ENCODE measurements at regions not wholly inside any gene's neighbourhood (a gene's known extent, or its start where the extent isn't known, plus 50 kb on each side); places are given as distances from the start of the nearest gene placed in this dataset.

GRCh38 chr18:22521026-22521707 lies 103.5 kb upstream of the CTAGE1 start:
- peak; percentile 8 to 72 for DNase-seq (ENCODE audit: low read depth in 1 of 2, low spot score in 1 of 2)
- no peaks in the 10 kb centered on the region for H3K27me3 ChIP-seq (ENCODE audit: insufficient read depth, poor library complexity, severe bottlenecking)
- no peak overlapping the region for H3K4me3 ChIP-seq (replicated peaks; ENCODE audit: insufficient read depth, low read length)
- no peak overlapping the region; the same call in 1 of the 2 replicates for H3K27ac ChIP-seq (replicated peaks)
- TF ChIP-seq REST (IDR thresholded peaks at IDR 0.05; ENCODE audit: insufficient replicate concordance, low read depth) = no peak
- TF ChIP-seq SPI1 (IDR thresholded peaks at IDR 0.05; ENCODE audit: borderline replicate concordance, low read depth) = peak; percentile 75; the same call in 1 of the 2 replicates

GRCh38 chr18:22523481-22523880 lies 105.8 kb upstream of the CTAGE1 start:
- TF ChIP-seq CTCF (IDR thresholded peaks at IDR 0.05; ENCODE audit: insufficient read depth, low read length) = no peak
- peak; percentile 39; the same call in 1 of the 2 replicates for TF ChIP-seq GABPA (IDR thresholded peaks at IDR 0.05; ENCODE audit: low read depth)
- H3K4me3 ChIP-seq (replicated peaks; ENCODE audit: insufficient read depth, low read length) = no peak overlapping the region
- H3K27me3 ChIP-seq (ENCODE audit: insufficient read depth, poor library complexity, severe bottlenecking) = no peaks in the 10 kb centered on the region
- peak overlapping the region; percentile 33 for H3K27ac ChIP-seq (replicated peaks)
- peak; percentile 18 to 87 for DNase-seq (ENCODE audit: low read depth in 1 of 2, low spot score in 1 of 2)

GRCh38 chr18:22524783-22525182 lies 107.1 kb upstream of the CTAGE1 start:
- no peaks in the 10 kb centered on the region for H3K27me3 ChIP-seq (ENCODE audit: insufficient read depth, poor library complexity, severe bottlenecking)
- no peak overlapping the region for H3K27ac ChIP-seq (replicated peaks)
- no peak for DNase-seq (ENCODE audit: low read depth in 1 of 2, low spot score in 1 of 2)
- TF ChIP-seq REST (IDR thresholded peaks at IDR 0.05; ENCODE audit: insufficient replicate concordance, low read depth) (no peak), CTCF (IDR thresholded peaks at IDR 0.05; ENCODE audit: insufficient read depth, low read length) (no peak), GABPA (IDR thresholded peaks at IDR 0.05; ENCODE audit: low read depth) (no peak), SPI1 (IDR thresholded peaks at IDR 0.05; ENCODE audit: borderline replicate concordance, low read depth) (no peak), POLR2AphosphoS5 (IDR thresholded peaks at IDR 0.05; ENCODE audit: low read depth) (no peak)
- no peak overlapping the region for H3K4me3 ChIP-seq (replicated peaks; ENCODE audit: insufficient read depth, low read length)

- DNase-seq (ENCODE audit: low read depth in 1 of 2, low spot score in 1 of 2) = no peak
- Histone ChIP-seq H3K27ac (replicated peaks) (no peak overlapping the region), H3K27me3 (ENCODE audit: insufficient read depth, poor library complexity, severe bottlenecking) (no peaks in the 10 kb centered on the region), H3K4me3 (replicated peaks; ENCODE audit: insufficient read depth, low read length) (no peak overlapping the region)
- TF ChIP-seq SPI1 (IDR thresholded peaks at IDR 0.05; ENCODE audit: borderline replicate concordance, low read depth) (no peak), POLR2AphosphoS5 (IDR thresholded peaks at IDR 0.05; ENCODE audit: low read depth) (no peak), CTCF (IDR thresholded peaks at IDR 0.05; ENCODE audit: insufficient read depth, low read length) (no peak), REST (IDR thresholded peaks at IDR 0.05; ENCODE audit: insufficient replicate concordance, low read depth) (no peak), GABPA (IDR thresholded peaks at IDR 0.05; ENCODE audit: low read depth) (no peak)
Observed at GRCh38 chr18:22525313-22525712, 107.6 kb upstream of the CTAGE1 start.

Data from HL-60 (cell line).